ENCODE measurements at regions not wholly inside any gene's neighbourhood (a gene's known extent, or its start where the extent isn't known, plus 50 kb on each side); places are given as distances from the start of the nearest gene placed in this dataset.

- H3K27ac ChIP-seq = no peak overlapping the region
- DNase-seq (ENCODE audit: low read depth, low spot score) = no peak
Measured at GRCh38 chr7:136555933-136556332, 312.5 kb upstream of the CHRM2 start.

- no peak overlapping the region for H3K27ac ChIP-seq
- DNase-seq (ENCODE audit: low read depth, low spot score) = no peak
Measured at GRCh38 chr7:136551618-136552017, 316.8 kb upstream of the CHRM2 start.

- DNase-seq (ENCODE audit: low read depth, low spot score) = no peak
Measured at GRCh38 chr7:136549756-136550155, 318.7 kb upstream of the CHRM2 start.

DNA sequence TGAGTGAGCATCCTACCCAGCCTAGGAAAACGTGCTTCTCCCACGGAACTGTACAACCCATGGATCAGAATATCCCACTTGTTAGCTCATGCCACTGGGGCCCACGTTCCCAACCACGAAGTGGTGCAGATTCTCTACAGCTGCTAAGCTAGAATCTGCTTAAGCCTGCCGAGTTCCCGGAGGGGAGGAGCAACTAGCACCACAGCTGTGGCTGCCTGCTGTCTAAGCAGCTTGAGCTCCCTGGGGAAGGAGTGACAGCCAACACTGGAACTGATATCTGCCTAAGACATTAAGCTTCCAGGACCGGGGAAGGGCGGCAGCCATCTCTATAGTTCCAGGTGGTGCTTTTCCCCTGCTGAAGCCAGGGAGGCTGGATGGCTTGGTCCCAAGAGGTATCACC, 334.7 kb upstream of the CHRM2 start:
- DNase-seq (ENCODE audit: low read depth, low spot score) = no peak
- no peak overlapping the region for H3K27ac ChIP-seq

More at GRCh38 chr7:136549756-136550155, 318.7 kb upstream of the CHRM2 start:
- H3K27ac ChIP-seq = no peak overlapping the region

DNA sequence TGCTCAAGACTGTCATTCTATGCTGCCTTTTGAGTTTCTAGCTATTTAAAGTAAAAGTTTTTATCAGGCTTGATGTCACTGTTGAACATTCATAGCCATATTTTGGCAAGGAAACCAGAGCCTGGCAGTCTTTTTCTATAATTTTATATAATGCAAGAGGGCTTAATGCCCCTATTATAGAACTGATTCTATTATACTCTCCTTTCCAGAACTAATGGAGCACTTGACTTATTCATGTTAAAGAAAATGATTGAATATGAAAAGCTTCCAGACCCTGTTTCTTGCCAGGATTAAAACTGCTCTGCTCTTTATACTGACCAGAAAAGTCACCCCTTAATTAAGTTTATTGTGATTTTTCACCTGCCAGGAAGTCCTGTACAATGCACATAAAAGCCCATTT, 337.6 kb upstream of the CHRM2 start:
- no peak overlapping the region for H3K27ac ChIP-seq
- DNase-seq (ENCODE audit: low read depth, low spot score) = no peak

- peak; percentile 14 for DNase-seq (ENCODE audit: low read depth, low spot score)
- H3K27ac ChIP-seq = no peak overlapping the region
Measured at GRCh38 chr7:136528329-136528728, 340.1 kb upstream of the CHRM2 start.

DNA sequence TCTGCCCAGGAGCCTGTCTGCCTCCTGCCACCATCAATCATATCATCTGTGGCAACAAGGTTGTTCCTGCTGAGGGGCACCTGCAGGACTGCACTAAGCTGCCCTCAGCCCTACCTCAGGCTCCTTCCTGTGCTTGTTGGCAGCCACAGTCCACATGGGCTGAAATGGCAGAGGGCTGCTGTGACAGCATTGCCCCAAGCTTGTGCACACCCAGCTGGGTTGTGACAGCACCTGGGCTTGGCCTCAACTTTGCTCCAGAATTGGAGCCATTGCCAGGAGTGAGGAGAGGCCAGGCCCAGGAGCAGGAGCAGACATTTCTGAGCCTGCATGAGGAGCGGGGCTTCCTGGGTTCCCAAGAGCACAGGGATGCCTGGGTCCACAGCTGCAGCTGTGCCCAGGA, 340.9 kb upstream of the CHRM2 start:
- no peak overlapping the region for H3K27ac ChIP-seq
- no peak for DNase-seq (ENCODE audit: low read depth, low spot score)

GRCh38 chr7:136526408-136527105, 341.9 kb upstream of the CHRM2 start:
- no peak for DNase-seq (ENCODE audit: low read depth, low spot score)
- no peak overlapping the region for H3K27ac ChIP-seq

- DNase-seq (ENCODE audit: low read depth, low spot score) = no peak
- no peak overlapping the region for H3K27ac ChIP-seq
Measured at GRCh38 chr7:136523571-136523970, 344.9 kb upstream of the CHRM2 start.

GRCh38 chr7:136517971-136518370, 350.5 kb upstream of the CHRM2 start:
- no peak overlapping the region for H3K27ac ChIP-seq
- DNase-seq (ENCODE audit: low read depth, low spot score) = no peak

- DNase-seq (ENCODE audit: low read depth, low spot score) = no peak
- no peak overlapping the region for H3K27ac ChIP-seq
Measured at GRCh38 chr7:136514776-136515175, 353.7 kb upstream of the CHRM2 start.

- DNase-seq (ENCODE audit: low read depth, low spot score) = no peak
- no peak overlapping the region for H3K27ac ChIP-seq
Measured at GRCh38 chr7:136513744-136514143, 354.7 kb upstream of the CHRM2 start.

DNA sequence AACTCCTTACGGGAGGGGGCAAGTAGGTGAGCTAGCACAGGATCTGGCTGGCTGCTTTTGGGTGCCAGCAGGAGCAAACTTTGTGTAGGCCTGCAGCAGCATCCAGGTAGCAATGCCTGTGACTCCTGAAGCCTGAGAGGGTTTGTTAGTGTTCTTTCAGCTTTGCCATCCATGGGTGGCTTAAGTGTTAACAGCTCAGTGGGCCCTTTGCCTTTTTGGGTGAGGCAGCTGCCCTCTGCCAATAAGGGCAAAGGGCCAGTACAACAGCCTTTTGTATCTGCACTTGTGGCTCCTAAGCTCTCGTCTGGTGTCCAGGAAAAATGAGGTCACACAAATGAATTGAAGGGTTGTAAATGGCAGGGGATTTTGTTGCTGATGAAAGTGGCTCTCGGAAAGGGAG, 359.0 kb upstream of the CHRM2 start:
- no peak for DNase-seq (ENCODE audit: low read depth, low spot score)
- no peak overlapping the region for H3K27ac ChIP-seq

DNA sequence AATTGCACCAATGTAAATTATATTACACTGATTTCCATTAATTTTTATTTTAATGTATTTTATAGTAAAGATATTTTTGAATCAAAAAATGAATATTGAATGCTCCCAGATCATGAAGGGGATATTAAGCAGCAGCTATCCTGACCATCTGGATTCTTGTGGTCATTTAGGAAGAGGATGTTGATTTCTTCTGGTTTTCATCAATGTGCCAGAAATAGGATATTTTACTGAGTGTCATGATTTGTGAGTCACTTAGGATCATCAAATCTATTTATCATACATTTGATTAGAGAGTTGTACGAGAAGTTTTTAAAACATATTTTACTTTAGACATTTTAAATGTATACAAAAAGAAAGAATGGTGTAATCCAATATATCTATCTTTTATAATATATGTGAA, 366.3 kb upstream of the CHRM2 start:
- no peak overlapping the region for H3K27ac ChIP-seq
- no peak for DNase-seq (ENCODE audit: low read depth, low spot score)

DNA sequence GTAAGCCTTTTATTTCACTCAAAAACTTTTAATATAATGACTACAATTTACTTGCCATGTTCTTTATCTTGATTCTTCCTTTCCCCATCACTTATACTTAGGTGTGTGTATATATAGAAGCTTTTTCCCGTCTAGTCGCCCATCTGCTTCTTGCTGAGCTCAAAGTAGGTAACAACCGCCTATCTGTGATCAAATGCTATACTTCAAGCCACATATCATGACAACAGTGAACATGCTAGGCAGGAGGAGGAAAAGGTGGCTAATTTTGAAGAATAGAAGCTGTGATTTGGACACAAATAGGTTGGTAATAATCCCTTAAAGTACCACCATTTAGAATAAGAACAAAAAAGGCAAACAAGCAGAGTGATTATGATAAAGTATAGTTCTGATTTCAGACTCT, 367.3 kb upstream of the CHRM2 start:
- no peak overlapping the region for H3K27ac ChIP-seq
- DNase-seq (ENCODE audit: low read depth, low spot score) = no peak

GRCh38 chr7:136496551-136496950, 371.9 kb upstream of the CHRM2 start:
- DNase-seq (ENCODE audit: low read depth, low spot score) = no peak
- H3K27ac ChIP-seq = no peak overlapping the region

- DNase-seq (ENCODE audit: low read depth, low spot score) = no peak
- H3K27ac ChIP-seq = no peak overlapping the region
Measured at GRCh38 chr7:136495081-136495480, 373.4 kb upstream of the CHRM2 start.

DNA sequence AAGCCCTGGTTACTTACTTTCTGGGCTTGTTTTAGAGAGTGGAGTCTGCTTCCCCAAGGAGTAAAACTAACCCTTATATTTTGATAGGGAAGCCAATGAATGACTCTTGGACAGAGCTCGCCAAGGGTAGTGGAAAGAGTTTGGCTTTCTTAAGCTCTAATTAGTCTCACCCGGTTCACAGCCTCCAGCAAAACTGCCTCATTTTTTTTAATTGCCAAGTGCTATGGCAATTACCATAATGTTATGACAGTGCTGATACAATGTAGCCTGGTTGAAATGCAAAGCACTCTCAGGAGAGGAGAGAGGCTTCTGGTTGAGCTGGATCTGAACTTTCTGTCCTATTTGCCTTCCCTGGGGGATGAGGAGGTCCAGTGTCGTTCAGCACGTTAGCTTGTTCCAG, 376.1 kb upstream of the CHRM2 start:
- no peak for DNase-seq (ENCODE audit: low read depth, low spot score)
- H3K27ac ChIP-seq = no peak overlapping the region

DNA sequence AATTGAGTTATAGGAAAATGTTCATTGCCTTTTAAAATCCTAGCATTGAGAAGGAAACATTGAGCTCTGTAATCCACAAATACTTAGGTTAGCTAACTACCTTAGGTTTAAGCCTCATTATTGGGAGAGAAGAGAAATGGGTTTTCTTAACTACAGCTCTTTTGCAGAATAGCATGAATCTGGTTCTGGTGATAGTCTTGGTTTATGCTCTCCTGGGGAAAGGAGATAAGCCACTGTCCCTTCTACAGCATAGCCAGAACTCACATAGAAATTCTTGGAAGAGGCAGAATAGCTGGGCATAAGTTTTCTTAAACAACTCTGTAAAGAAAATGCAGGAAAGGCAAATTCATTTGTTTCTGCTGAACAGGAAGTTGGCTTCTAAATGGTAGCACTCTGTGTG, 378.6 kb upstream of the CHRM2 start:
- H3K27ac ChIP-seq = no peak overlapping the region
- no peak for DNase-seq (ENCODE audit: low read depth, low spot score)

DNA sequence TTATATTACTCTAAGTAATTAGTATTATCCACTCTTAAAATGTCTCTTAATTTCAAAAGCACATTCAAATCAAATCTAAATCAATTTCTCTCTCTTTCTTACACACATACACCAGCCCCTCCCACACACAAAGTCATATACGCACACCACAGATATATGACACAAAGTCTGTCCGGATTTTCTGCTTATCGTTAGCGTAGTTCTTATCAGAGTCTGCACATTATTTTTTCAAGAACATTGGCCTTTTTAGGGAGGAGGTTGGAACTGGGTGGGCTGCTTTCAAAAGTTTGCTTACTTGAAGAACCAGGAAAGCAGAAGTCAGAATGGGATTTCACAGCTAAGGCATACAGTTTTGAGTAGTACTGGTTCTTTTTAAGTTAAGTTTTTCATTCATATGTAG, 387.6 kb upstream of the CHRM2 start:
- H3K27ac ChIP-seq = no peak overlapping the region
- no peak for DNase-seq (ENCODE audit: low read depth, low spot score)

DNA sequence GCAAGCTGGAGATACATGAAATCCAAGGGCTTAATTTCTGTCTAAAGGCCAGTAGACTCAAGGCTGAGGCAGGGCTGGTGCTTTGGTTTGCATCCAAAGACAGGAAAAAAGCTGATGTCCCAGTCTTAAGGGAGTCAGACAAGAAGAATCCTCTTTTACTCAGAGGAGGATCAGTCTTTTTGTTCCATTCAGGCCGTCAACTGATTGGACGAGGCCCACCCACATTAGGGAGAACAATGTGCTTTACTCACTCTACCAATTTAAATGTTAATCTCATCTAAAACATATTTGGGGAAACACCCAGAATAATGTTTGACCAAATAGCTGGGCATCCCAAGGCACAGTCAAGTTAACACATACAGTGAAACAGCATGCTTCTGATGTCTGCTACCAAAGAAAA, 388.5 kb upstream of the CHRM2 start:
- no peak for DNase-seq (ENCODE audit: low read depth, low spot score)
- H3K27ac ChIP-seq = no peak overlapping the region

GRCh38 chr7:136470179-136470578, 398.3 kb upstream of the CHRM2 start:
- H3K27ac ChIP-seq = no peak overlapping the region
- no peak for DNase-seq (ENCODE audit: low read depth, low spot score)

DNA sequence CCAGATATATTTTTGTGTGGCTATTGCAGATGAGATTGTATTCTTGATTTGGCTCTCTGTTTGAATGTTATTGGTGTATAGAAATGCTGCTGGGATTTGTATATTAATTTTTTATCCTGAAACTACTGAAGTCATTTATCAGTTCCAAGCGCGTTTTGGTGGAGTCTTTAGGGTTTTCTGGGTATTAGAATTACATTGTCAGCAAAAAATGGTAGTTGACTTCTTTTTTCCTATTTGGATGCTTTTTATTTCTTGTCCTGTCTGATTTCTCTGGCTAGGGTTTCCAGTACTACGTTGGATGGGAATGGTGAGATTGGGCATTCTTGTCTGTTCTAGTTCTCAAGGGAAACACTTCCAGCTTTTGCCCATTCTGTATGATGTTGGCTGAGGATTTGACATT, 415.5 kb upstream of the CHRM2 start:
- no peak for DNase-seq (ENCODE audit: low read depth, low spot score)
- H3K27ac ChIP-seq = no peak overlapping the region
